ENCODE measurements at regions not wholly inside any gene's neighbourhood (a gene's known extent, or its start where the extent isn't known, plus 50 kb on each side); places are given as distances from the start of the nearest gene placed in this dataset.

- TF ChIP-seq CTCF (IDR thresholded peaks at IDR 0.05; ENCODE audit: low read depth, low read length, poor library complexity, severe bottlenecking) (no peak), EZH2phosphoT487 (IDR thresholded peaks at IDR 0.05; ENCODE audit: borderline replicate concordance, low read length) (no peak)
These were observed 588.2 kb upstream of the NR2F2 start for GRCh38 chr15:95742256-95742655.

Data from DOHH2 (cell line).